GM12891 (cell line): ENCODE measurements at regions not wholly inside any gene's neighbourhood (a gene's known extent, or its start where the extent isn't known, plus 50 kb on each side); places are given as distances from the start of the nearest gene placed in this dataset.

Experiments
- POLR2A ChIP-seq: IDR thresholded peaks from 2 replicates; pipeline ENCODE4 v1.6.1; 2011; ENCODE audit warnings: low read depth, low read length, control low read depth
- POLR2AphosphoS5 ChIP-seq: IDR thresholded peaks from 2 replicates; pipeline ENCODE4 v1.6.1; 2011; ENCODE audit warnings: low read depth, low read length, control low read depth

DNA sequence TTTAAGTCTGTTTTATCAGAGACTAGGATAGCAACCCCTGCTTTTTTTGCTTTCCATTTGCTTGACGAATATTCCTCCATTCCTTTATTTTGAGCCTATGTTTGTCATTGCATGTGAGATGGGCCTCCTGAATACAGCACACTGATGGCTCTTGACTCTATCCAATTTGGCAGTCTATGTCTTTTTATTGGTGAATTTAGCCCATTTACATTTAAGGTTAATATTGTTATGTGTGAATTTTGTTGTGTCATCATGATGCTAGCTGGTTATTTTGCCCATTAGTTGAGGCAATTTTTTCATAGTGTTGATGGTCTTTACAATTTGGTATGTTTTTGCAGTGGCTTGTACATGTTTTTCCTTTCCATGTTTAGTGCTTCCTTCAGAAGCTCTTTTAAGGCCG lies 50.7 kb upstream of the PDE4B start:
- no peak for TF ChIP-seq POLR2AphosphoS5
- TF ChIP-seq POLR2A: no peak
